H9 (cell line): ENCODE measurements at regions not wholly inside any gene's neighbourhood (a gene's known extent, or its start where the extent isn't known, plus 50 kb on each side); places are given as distances from the start of the nearest gene placed in this dataset.

Experiments
- DNase-seq: peaks from one replicate; pipeline ENCODE4 v3.0.0-alpha.2; 2017
- H2AFZ ChIP-seq: one replicate; pipeline ENCODE4 v1.6.1; 2013; ENCODE audit warnings: mild to moderate bottlenecking, low read length, control low read depth, moderate library complexity
- H2AK5ac ChIP-seq: 2 replicates; pipeline ENCODE4 v1.6.1; 2013; ENCODE audit warnings: low read length, control low read depth, mixed read lengths; ENCODE audit not compliant: insufficient read length
- H2BK120ac ChIP-seq: one replicate; pipeline ENCODE4 v1.6.1; 2013; ENCODE audit warnings: low read depth, mild to moderate bottlenecking, low read length, control low read depth, inconsistent platforms; ENCODE audit not compliant: poor library complexity, severe bottlenecking
- H2BK12ac ChIP-seq: 2 replicates; pipeline ENCODE4 v1.6.1; 2013; ENCODE audit warnings: low read length, control low read depth, mixed read lengths, low read depth; ENCODE audit not compliant: insufficient read length
- H2BK15ac ChIP-seq: 2 replicates; pipeline ENCODE4 v1.6.1; 2013; ENCODE audit warnings: low read depth, low read length, control low read depth
- H2BK20ac ChIP-seq: one replicate; pipeline ENCODE4 v1.6.1; 2013; ENCODE audit warnings: low read depth, mild to moderate bottlenecking, low read length, control low read depth, inconsistent platforms; ENCODE audit not compliant: poor library complexity, severe bottlenecking
- H2BK5ac ChIP-seq: 2 replicates; pipeline ENCODE4 v1.6.1; 2013; ENCODE audit warnings: low read length, control low read depth, mixed read lengths; ENCODE audit not compliant: insufficient read length
- H3K14ac ChIP-seq: 2 replicates; pipeline ENCODE4 v1.6.1; 2013; ENCODE audit warnings: low read length, control low read depth; ENCODE audit not compliant: insufficient read depth
- H3K18ac ChIP-seq: 2 replicates; pipeline ENCODE4 v1.6.1; 2013; ENCODE audit warnings: low read depth, mild to moderate bottlenecking, mixed read lengths, low read length, control low read depth; ENCODE audit not compliant: insufficient read length
- H3K23ac ChIP-seq: 2 replicates; pipeline ENCODE4 v1.6.1; 2013; ENCODE audit warnings: low read length, control low read depth, mixed read lengths, low read depth; ENCODE audit not compliant: insufficient read length
- H3K23me2 ChIP-seq: 2 replicates; pipeline ENCODE4 v1.6.1; 2013; ENCODE audit warnings: low read depth, mild to moderate bottlenecking, mixed read lengths, low read length, control low read depth; ENCODE audit not compliant: insufficient read length, poor library complexity, severe bottlenecking
- H3K27ac ChIP-seq: 2 replicates; pipeline ENCODE4 v1.5.1; 2013; ENCODE audit warnings: low read length, control low read depth, mixed read lengths, low read depth; ENCODE audit not compliant: insufficient read length
- H3K27me3 ChIP-seq: 2 replicates; pipeline ENCODE4 v1.6.1; 2013; ENCODE audit warnings: low read length, control low read depth, inconsistent platforms; ENCODE audit not compliant: insufficient read depth
- H3K4ac ChIP-seq: 2 replicates; pipeline ENCODE4 v1.6.1; 2013; ENCODE audit warnings: low read depth, mild to moderate bottlenecking, control low read depth, inconsistent platforms, low read length, moderate library complexity
- H3K4me1 ChIP-seq: 2 replicates; pipeline ENCODE4 v1.6.1; 2013; ENCODE audit warnings: low read length, control low read depth, inconsistent platforms; ENCODE audit not compliant: insufficient read depth
- H3K4me2 ChIP-seq: 2 replicates; pipeline ENCODE4 v1.6.1; 2013; ENCODE audit warnings: low read length, control low read depth, mixed read lengths; ENCODE audit not compliant: insufficient read length, insufficient read depth
- H3K56ac ChIP-seq: 2 replicates; pipeline ENCODE4 v1.6.1; 2013; ENCODE audit warnings: low read depth, mild to moderate bottlenecking, mixed read lengths, low read length, control low read depth; ENCODE audit not compliant: insufficient read length
- H3K79me1 ChIP-seq: 2 replicates; pipeline ENCODE4 v1.6.1; 2013; ENCODE audit warnings: low read depth, mild to moderate bottlenecking, moderate library complexity, low read length, control low read depth, inconsistent platforms; ENCODE audit not compliant: insufficient read depth, poor library complexity, severe bottlenecking
- H3K79me2 ChIP-seq: 2 replicates; pipeline ENCODE4 v1.6.1; 2013; ENCODE audit warnings: low read length, control low read depth, inconsistent platforms; ENCODE audit not compliant: insufficient read depth
- H3K9ac ChIP-seq: 2 replicates; pipeline ENCODE4 v1.6.1; 2013; ENCODE audit warnings: low read length, control low read depth, mixed read lengths; ENCODE audit not compliant: insufficient read length; ENCODE audit errors: extremely low read depth
- H3K9me3 ChIP-seq: one replicate; pipeline ENCODE4 v1.6.1; 2013; ENCODE audit warnings: low read depth, low read length, inconsistent platforms; ENCODE audit not compliant: control insufficient read depth
- H3T11ph ChIP-seq: one replicate; pipeline ENCODE4 v1.6.1; 2013; ENCODE audit warnings: mild to moderate bottlenecking, low read length, control low read depth, inconsistent platforms
- H4K20me1 ChIP-seq: one replicate; pipeline ENCODE4 v1.6.1; 2013; ENCODE audit not compliant: control insufficient read depth, insufficient read length, insufficient read depth
- H4K5ac ChIP-seq: 2 replicates; pipeline ENCODE4 v1.6.1; 2013; ENCODE audit warnings: low read depth, mild to moderate bottlenecking, mixed read lengths, low read length, control low read depth; ENCODE audit not compliant: insufficient read length
- H4K8ac ChIP-seq: replicated peaks from 2 replicates; pipeline ENCODE4 v1.6.1; 2013; ENCODE audit warnings: low read length, control low read depth, mixed read lengths, low read depth; ENCODE audit not compliant: insufficient read length
- H4K91ac ChIP-seq: 2 replicates; pipeline ENCODE4 v1.6.1; 2013; ENCODE audit warnings: low read depth, mild to moderate bottlenecking, moderate library complexity, mixed read lengths, low read length, control low read depth; ENCODE audit not compliant: insufficient read length
- H3K27ac Mint-ChIP-seq, 3 experiments: 2 replicates in 2 of 3; 3 replicates in 1 of 3; pipeline ENCODE4 v1.8.0; 2020 to 2021; ENCODE audit warnings: mixed read lengths in 3 of 3, mild to moderate bottlenecking in 1 of 3, moderate library complexity in 1 of 3
- H3K27me3 Mint-ChIP-seq: 2 replicates; pipeline ENCODE4 v1.8.0; 2021; ENCODE audit warnings: low read depth, mild to moderate bottlenecking, moderate library complexity, mixed read lengths
- H3K36me3 Mint-ChIP-seq, 3 experiments: 2 replicates in 2 of 3; 3 replicates in 1 of 3; pipeline ENCODE4 v1.8.0; 2020 to 2021; ENCODE audit warnings: low read depth in 3 of 3, mixed read lengths in 3 of 3; ENCODE audit not compliant: insufficient read depth in 1 of 3
- H3K4me1 Mint-ChIP-seq, 2 experiments: 2 replicates each; pipeline ENCODE4 v1.8.0; 2020; ENCODE audit warnings: mixed read lengths in 2 of 2
- H3K4me3 Mint-ChIP-seq, 2 experiments: 2 replicates in 1 of 2; 3 replicates in 1 of 2; pipeline ENCODE4 v1.8.0; 2020 to 2021; ENCODE audit warnings: mild to moderate bottlenecking in 2 of 2, mixed read lengths in 2 of 2, moderate library complexity in 1 of 2
- H3K9me3 Mint-ChIP-seq, 2 experiments: 2 replicates in 1 of 2; 3 replicates in 1 of 2; pipeline ENCODE4 v1.8.0; 2020; ENCODE audit warnings: mild to moderate bottlenecking in 2 of 2, mixed read lengths in 2 of 2, moderate library complexity in 1 of 2
- WGBS: extraction: QIAGEN DNeasy Blood & Tissue Kit; methylation state at CpG from one replicate; pipeline ENCODE4 v1.1.7; 2013; ENCODE audit warnings: missing lambda C conversion rate, low lambda C conversion rate, mixed read lengths; ENCODE audit not compliant: insufficient read length; ENCODE audit errors: extremely low coverage; 5-methylcytosine and 5-hydroxymethylcytosine counted together
- TF ChIP-seq, protein P1 (sequence below): fragments of 200-600 bp; sonication (generic); conservative IDR thresholded peaks from 3 replicates; pipeline ENCODE4 v1.8.0; 2021; ENCODE audit warnings: antibody characterized with exemption, mild to moderate bottlenecking

DNA sequence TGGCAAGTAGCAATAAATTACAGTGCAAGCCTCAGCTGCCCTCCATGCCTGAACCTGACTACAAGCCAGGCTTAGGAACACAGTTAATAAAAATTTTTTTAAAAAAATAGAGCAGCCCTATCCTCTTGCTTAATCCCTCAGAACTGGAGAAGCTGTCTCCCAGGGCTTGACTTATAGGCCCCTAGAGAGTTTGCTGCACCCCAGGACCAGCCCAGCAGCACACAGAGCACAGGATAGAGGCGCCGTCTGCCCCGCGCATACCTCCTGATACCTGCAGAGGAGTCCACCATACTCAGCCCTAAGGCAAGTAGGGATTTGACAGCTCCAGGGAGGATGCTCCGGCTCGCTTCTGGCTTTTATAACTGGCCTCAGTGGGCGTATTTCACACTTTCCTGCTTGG lies 548.6 kb upstream of the RAB6C start:
- Histone ChIP-seq H2BK15ac (no peak overlapping the region), H3K27ac (no peak overlapping the region), H3K4me2 (no peak overlapping the region), H2BK12ac (no peak overlapping the region), H3K23ac (no peak overlapping the region), H4K5ac (no peak overlapping the region), H3T11ph (no peak overlapping the region), H3K4me1 (no peaks in the 10 kb centered on the region), H3K9ac (no peak overlapping the region), H3K79me1 (no peaks in the 10 kb centered on the region), H2BK20ac (no peak overlapping the region), H3K18ac (no peak overlapping the region), H3K27me3 (no peaks in the 10 kb centered on the region), H3K9me3 (no peaks in the 10 kb centered on the region), H4K20me1 (no peaks in the 10 kb centered on the region), H4K91ac (no peak overlapping the region), H4K8ac (no peak overlapping the region), H3K4ac (no peak overlapping the region), H3K79me2 (no peaks in the 10 kb centered on the region), H3K14ac (no peak overlapping the region), H2BK120ac (no peak overlapping the region), H3K56ac (no peak overlapping the region), H2AFZ (no peak overlapping the region), H2BK5ac (no peak overlapping the region), H2AK5ac (no peak overlapping the region), H3K23me2 (no peaks in the 10 kb centered on the region)
- no peak overlapping the region; a peak in 1 of 7 replicates for H3K27ac Mint-ChIP-seq
- TF ChIP-seq, protein P1, sequence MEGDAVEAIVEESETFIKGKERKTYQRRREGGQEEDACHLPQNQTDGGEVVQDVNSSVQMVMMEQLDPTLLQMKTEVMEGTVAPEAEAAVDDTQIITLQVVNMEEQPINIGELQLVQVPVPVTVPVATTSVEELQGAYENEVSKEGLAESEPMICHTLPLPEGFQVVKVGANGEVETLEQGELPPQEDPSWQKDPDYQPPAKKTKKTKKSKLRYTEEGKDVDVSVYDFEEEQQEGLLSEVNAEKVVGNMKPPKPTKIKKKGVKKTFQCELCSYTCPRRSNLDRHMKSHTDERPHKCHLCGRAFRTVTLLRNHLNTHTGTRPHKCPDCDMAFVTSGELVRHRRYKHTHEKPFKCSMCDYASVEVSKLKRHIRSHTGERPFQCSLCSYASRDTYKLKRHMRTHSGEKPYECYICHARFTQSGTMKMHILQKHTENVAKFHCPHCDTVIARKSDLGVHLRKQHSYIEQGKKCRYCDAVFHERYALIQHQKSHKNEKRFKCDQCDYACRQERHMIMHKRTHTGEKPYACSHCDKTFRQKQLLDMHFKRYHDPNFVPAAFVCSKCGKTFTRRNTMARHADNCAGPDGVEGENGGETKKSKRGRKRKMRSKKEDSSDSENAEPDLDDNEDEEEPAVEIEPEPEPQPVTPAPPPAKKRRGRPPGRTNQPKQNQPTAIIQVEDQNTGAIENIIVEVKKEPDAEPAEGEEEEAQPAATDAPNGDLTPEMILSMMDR: no peak
- peaks cover 9% of the 10 kb centered on the region for H3K27me3 Mint-ChIP-seq
- WGBS: no CpG with 5 or more reads among the region's 7 CpGs
- H3K4me3 Mint-ChIP-seq: no peak overlapping the region
- no peak for DNase-seq
- no peaks in the 10 kb centered on the region for H3K9me3 Mint-ChIP-seq
- H3K4me1 Mint-ChIP-seq: peaks cover 4% of the 10 kb centered on the region in 2 experiments; a peak in 3 of 4 replicates
- no peaks in the 10 kb centered on the region for H3K36me3 Mint-ChIP-seq
